ENCODE measurements at regions not wholly inside any gene's neighbourhood (a gene's known extent, or its start where the extent isn't known, plus 50 kb on each side); places are given as distances from the start of the nearest gene placed in this dataset.

DNA sequence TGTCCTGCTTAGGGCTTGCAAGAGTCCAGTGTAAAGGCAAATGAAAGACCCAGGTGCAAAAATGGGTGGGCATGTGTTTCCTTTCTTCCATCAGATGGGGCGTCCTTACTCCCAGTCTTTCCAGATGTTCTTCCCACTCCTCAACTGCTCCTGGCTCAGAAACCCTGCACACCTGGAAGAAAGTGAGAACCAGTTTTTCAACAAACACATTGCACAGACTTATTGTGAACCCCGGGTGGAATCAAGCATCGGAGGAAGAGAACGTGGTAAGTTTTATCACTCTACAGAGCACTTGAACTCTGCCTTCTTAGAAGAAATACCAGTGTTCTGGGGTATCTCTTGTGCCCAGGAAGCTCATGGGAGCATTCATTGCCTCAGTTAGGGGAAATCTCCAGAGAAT, 93.3 kb downstream of the TMX1 start:
- TF ChIP-seq, protein P1, sequence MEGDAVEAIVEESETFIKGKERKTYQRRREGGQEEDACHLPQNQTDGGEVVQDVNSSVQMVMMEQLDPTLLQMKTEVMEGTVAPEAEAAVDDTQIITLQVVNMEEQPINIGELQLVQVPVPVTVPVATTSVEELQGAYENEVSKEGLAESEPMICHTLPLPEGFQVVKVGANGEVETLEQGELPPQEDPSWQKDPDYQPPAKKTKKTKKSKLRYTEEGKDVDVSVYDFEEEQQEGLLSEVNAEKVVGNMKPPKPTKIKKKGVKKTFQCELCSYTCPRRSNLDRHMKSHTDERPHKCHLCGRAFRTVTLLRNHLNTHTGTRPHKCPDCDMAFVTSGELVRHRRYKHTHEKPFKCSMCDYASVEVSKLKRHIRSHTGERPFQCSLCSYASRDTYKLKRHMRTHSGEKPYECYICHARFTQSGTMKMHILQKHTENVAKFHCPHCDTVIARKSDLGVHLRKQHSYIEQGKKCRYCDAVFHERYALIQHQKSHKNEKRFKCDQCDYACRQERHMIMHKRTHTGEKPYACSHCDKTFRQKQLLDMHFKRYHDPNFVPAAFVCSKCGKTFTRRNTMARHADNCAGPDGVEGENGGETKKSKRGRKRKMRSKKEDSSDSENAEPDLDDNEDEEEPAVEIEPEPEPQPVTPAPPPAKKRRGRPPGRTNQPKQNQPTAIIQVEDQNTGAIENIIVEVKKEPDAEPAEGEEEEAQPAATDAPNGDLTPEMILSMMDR (IDR thresholded peaks at IDR 0.05; ENCODE audit: low read depth, low read length, poor library complexity, severe bottlenecking), result no peak
- TF ChIP-seq EZH2phosphoT487 (IDR thresholded peaks at IDR 0.05; ENCODE audit: borderline replicate concordance, low read length), result no peak

All from DOHH2 (cell line).